ENCODE measurements at regions not wholly inside any gene's neighbourhood (a gene's known extent, or its start where the extent isn't known, plus 50 kb on each side); places are given as distances from the start of the nearest gene placed in this dataset.

DNA sequence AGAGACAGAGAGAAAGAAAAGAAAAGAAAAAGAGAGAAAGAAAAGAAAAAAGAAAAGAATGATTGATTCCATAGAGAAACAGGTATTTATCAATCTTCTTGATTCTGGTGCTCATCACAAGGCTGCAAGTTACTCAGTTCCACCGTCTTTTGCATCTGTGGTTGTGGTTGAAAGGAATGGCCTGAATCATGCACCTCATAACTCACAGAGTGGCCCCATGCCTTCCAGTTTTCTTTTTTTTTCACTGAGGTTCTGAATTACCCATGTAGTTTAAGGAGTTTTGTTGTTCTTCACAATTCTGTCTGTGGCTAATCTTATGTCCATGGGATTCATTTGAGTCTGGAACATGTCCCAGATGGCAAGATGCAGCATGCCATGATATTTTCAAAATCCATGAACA is 156.0 kb downstream of the ZNF33B start:
- TF ChIP-seq POLR2A (IDR thresholded peaks at IDR 0.05; ENCODE audit: low read length) (no peak), GATA1 (IDR thresholded peaks at IDR 0.05; ENCODE audit: low read depth, low read length) (no peak)
